Umbilical cord (tissue), 1 donor: ENCODE measurements at regions not wholly inside any gene's neighbourhood (a gene's known extent, or its start where the extent isn't known, plus 50 kb on each side); places are given as distances from the start of the nearest gene placed in this dataset.

ENCODE experiments used
- DNase-seq: peaks from one replicate; pipeline ENCODE4 v3.0.0-alpha.2; 2015; ENCODE audit warnings: low spot score

DNA sequence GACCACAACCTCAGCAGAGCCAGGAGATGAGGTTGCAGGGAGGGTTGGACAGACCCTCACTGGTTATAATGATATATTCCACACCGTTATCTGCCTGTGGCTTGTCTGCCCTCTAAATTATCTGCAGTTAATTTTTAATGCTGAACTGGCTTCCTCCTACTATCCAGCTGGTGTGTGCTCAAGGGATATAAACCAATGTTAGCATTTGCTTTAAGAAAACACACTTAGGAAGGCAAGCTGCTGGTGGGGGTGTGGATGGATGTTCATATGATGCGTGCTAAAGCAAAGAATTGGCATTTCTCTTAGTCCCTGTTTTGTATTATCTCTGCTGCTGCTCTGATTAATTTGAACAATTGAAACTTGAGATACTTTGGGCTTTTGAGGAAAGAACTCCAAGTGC lies 132.2 kb upstream of the NPVF start:
- DNase-seq, result peak; percentile 66

GRCh38 chr7:25361387-25361786 lies 133.1 kb upstream of the NPVF start:
- no peak for DNase-seq

DNA sequence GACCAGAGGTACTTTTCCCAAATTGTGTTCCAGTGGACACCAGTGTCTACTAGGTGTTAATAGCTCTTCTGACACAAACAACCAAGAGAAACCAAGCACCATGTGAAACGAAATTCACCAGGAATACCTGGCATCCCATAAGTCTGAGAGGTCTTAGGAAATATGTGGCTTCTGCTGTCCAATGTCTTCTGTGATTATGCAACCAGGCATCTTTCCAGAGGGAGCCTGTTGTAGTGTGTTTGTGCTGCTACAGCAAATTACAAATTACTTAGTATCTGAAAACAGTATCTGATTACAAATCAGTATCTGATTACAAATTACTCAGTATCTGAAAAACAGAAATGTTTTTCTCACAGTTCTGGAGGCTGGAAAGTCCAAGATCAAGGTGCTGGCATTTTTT lies 133.6 kb upstream of the NPVF start:
- DNase-seq, result no peak

DNA sequence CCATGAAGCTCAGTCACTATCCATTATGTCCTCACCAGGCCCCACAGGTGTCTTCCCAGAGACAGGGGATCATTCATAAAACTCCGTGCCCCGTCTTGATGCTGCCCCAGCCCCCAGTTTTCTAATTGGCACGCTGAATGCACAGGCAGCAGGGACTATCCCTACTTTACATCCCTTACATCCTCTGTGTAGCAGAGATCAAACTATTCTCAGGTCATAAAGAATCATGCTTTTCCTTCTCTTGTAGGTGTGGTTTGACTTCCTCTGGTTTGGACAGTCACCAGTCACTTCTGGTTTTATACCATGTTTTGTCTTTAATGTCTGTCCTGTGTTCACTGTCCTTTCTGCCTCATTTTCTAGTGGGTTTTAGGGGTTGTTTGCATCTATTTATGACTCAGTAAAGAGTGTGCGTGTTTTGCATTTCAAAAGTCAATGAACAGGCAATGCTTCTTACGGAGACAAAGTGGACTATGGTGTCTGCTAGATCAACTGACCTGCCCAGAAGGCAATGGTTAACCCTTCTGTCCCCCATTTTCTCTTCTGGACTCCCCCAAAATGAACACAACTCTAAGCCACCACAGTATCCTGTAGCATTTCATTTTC lies 140.4 kb upstream of the NPVF start:
- no peak for DNase-seq

DNA sequence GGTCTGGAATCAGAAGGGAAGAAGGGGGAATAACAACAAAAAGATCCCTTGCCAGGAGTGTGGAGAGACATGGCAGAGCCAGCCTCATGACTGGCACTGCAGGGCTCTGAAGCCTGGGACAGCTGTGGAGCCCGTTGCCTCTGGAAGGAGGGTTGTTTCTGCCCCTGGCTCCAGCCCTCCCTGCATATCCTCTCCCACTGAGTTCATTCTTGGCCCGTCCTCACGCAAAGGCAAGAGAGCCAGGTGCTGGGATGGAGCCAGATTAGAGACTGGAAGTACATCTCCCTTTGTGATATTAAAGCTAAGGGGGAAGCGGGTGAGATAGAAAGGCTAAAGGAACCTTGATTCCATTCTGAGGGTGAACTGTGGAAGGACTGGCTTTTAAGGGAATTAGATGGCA lies 141.5 kb upstream of the NPVF start:
- DNase-seq, result no peak

DNA sequence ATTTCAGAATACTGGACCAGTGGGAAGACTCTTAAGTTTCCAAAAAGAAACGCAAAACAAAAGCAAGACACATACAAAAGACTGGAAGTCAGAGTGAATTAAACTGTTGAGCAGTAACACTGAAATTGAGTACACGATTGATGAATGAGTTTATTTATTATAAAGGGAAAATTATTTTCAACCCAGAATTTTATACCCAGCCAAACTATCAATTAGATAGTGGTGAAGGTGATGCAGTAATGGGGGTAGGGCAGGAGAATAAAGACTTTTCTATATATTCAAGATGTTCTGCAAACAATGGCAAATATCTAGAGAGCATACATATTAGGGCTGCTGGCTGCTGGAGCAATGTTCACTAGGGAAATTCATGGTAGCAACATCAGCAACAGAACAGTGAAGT lies 143.7 kb upstream of the NPVF start:
- DNase-seq, result no peak

- DNase-seq, result peak; percentile 78
Observed at GRCh38 chr7:25375805-25376600, 147.7 kb upstream of the NPVF start.

DNA sequence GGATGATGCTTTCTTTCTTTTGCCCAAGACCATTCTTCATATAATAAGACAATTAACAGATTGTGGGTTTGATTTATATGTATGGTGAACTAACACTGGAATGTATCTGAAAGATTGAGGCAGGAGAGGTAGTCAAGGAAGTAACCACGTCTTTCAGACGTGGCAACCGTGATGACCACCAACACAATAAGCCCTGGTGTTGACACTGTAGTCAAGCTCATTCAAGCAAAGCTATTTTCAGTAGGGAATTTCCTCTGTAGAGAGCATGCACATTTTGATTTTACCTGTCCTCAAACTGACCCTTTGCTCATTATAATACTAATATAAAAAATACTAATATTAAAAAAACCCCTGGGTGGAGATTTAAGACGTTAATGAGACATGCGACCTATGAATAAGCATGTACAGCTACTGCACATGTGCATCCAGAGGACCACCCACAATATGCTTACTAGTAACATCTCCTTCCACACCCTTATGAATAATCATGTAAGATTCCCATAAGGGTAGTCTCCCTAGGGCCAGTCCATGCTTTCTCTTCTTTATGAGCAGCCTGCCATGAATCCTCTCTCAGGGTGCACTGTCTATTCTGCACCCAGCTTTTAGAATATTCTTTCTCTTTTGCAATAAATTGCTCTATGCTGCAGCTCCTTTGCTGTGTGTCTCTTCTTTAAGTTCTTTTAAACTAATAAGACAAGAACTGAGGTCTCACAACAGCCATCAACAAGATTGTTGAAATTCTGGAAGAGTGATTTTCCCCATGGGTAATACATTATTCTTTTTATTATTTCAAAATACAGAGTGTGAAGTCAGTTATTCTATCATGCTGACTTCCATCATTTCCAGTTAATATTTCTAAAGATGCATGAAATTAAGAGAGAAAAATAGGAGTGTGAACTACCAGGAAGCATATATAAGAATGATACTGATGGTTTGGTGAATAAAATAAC lies 151.3 kb upstream of the NPVF start:
- DNase-seq, result no peak

DNA sequence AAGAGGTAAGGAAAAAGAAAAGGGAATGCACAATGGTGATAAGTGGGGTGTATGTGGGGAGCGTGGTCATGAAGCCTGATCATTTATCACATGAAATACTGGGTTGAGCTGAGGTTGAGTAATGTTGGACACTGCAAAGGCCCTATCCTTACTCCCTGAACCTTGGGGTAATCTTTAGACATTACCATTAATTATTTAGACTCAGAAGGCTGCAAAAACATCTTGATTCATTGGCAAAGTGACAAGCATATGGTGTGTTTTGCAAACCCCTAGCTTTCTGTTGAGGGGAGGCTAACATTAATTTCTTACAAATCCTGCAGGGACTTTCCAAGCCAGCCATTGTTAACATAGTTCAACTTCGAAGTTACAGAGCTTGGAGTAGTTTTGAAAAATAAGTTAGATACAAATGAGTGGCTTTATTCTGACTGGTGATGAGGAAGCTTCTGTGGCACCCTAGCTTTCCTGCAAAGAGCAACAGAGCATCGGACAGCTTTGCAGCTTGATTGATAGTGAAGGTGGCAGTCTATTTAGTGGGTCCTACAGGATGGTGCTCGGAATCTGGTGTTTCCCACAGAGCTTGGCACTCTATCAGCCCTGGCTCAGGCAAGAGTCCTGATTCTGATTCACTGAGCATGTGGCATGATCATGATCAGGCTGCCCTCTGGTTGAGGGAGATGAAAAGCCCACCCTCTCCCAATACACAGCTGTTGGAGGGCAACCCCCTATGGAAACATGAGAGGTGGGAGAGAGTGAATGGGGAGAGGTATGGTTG lies 153.7 kb upstream of the NPVF start:
- DNase-seq, result no peak

- DNase-seq, result no peak
Observed at GRCh38 chr7:25382869-25383268, 154.6 kb upstream of the NPVF start.

- no peak for DNase-seq
Observed at GRCh38 chr7:25383402-25383801, 155.1 kb upstream of the NPVF start.

DNA sequence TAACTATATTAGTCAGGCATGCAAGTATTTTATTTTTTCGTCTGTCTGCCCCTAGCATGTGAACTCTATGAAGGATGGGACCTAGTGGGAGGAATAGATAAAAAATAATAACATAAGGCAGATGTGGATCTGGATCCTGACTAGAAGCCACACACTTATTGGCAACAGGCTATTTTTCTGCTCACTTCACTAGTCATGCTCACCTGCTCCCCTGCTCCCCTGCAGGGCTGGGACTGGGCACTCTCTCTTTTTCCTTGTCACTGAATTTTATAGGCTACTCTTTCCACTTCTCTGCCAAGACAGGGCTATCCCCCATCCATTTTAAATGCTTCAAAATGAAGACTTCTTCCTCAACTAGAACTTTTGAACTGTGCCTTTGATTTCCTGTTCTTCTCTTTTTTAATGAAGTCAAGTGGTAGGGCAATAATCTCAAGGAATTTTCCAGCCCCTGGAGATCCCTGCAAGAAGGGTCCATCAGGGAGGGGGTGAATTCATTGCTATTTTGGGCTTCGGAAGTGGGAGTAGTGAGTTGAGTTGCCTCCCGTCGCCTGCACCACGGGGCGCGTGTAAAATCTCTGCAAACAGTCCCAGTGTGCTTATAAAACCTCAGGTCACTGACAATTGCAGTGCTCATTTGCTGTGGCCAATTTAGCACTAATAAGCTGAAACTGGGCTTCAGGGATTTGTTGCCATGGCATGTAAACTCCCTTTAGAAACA lies 156.7 kb upstream of the NPVF start:
- DNase-seq, result peak; percentile 46

DNA sequence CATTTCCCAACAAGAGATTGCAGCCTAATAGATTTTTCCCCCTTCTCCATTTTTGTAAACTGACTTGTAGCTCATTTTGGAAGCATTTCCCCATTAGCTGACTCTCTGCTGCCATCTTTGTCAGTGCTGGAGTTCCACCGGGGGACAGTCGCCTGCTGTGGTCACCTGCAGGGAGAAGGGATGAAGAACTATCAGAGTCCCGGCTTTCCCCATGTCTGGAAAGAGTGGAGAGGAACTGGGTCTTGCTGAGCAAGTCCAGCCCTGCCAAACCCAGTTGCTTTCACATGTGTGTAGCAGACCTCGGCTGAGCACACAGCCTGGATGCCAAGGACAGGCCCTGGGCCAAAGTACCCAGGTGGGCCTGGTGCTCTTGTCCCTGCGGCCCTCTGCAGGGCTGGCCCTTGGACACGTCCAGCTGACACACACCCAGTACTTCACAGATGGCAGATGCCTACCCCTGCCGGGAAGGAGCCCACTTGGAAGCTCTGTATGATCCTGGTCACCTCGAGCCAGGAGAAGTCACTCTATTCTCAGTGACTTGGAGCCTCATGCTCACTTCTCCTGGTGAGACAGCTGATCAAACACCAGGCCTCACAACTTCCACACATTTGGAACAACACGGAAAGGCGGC lies 157.3 kb upstream of the NPVF start:
- DNase-seq, result no peak

DNA sequence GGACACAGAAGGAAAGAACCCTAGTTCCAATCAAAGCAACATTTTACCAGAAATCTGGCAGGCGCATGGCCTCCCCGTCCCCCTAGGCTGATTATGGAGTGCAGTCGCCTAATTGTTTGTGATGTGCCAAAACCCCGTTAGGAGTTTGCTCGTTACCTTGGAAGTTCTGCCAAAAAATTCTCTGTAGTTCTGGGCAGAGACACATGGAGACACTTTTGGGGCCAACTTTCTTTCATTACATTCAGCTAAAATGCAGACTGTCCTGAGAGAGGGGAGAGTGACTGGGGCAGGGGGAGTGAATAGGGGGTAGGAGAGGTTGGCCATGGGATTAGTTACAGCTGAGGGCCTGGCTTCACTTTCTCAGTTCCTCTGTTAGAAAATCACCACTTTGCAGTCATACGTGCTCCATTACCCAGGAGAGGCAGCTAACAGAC lies 158.0 kb upstream of the NPVF start:
- DNase-seq, result no peak

DNA sequence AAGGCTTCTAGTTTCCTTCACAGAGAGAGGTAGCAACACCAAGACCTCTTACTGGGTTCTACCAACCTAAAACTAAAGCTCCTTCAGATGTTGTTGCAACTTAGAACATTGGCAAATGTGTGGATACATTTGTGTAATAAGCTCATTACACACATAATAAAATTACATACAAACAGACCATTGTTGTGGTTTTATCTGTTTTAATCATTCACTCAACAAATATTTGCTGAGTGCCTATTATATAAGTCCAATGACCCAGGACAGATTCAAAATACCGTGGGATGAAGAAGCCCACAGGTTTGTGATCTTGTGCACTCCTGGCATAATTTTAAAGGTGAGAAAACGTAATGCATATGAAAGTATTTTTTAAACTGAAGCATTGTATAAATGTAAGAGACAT lies 160.4 kb upstream of the NPVF start:
- DNase-seq, result no peak

GRCh38 chr7:25389489-25390106 lies 161.3 kb upstream of the NPVF start:
- peak; percentile 77 for DNase-seq

DNA sequence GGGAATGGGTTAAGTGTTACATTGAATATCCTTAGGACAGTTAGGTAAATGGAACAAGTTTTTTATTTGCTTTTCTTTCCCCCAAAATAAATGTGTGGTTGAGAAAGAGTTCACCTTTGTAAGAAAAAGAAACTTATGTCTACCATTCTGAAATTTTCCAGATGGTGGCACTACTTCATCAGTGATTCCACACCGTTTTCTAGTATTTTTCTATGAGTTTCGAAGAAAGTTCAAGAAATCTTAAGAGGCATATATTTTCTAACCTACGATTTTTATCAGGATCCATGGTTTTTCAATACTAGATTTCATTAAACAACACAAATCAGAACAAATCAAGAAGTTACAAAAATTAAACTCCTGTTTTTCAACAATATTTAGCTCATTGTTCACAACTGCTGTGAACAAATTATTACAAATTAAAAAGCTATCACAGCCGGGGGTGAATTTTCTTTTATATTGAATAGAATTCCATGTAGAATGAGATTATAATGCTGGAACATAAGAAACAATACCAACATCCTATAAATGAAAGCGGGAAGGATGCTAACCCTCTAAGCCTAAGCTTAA lies 163.1 kb upstream of the NPVF start:
- DNase-seq, result peak; percentile 77

- peak; percentile 21 for DNase-seq
Observed at GRCh38 chr7:25391961-25392587, 163.8 kb upstream of the NPVF start.
